ENCODE measurements at regions not wholly inside any gene's neighbourhood (a gene's known extent, or its start where the extent isn't known, plus 50 kb on each side); places are given as distances from the start of the nearest gene placed in this dataset.

GRCh38 chr6:170128346-170128745, 162.5 kb downstream of the DLL1 start:
- no peaks in the 10 kb centered on the region for H3K36me3 ChIP-seq (ENCODE audit: control insufficient read depth, insufficient read depth, low read length)
- DNase-seq: no peak
- no peaks in the 10 kb centered on the region for H3K27me3 ChIP-seq (replicated peaks; ENCODE audit: control insufficient read depth, insufficient read depth, low read length, poor library complexity, severe bottlenecking)
- H3K9me3 ChIP-seq (ENCODE audit: control insufficient read depth, low read length): no peaks in the 10 kb centered on the region
- H3K27ac ChIP-seq (ENCODE audit: insufficient read depth, low read length, poor library complexity, severe bottlenecking): no peak overlapping the region
- H3K4me3 ChIP-seq (ENCODE audit: insufficient read depth, low read depth, low read length, poor library complexity, severe bottlenecking): no peak overlapping the region
- H3K4me1 ChIP-seq (ENCODE audit: control insufficient read depth, insufficient read depth, low read length, poor library complexity, severe bottlenecking): no peaks in the 10 kb centered on the region

- no peak for DNase-seq
- no peaks in the 10 kb centered on the region for H3K36me3 ChIP-seq (ENCODE audit: control insufficient read depth, insufficient read depth, low read length)
- no peaks in the 10 kb centered on the region for H3K27me3 ChIP-seq (replicated peaks; ENCODE audit: control insufficient read depth, insufficient read depth, low read length, poor library complexity, severe bottlenecking)
- H3K4me1 ChIP-seq (ENCODE audit: control insufficient read depth, insufficient read depth, low read length, poor library complexity, severe bottlenecking): no peaks in the 10 kb centered on the region
- H3K4me3 ChIP-seq (ENCODE audit: insufficient read depth, low read depth, low read length, poor library complexity, severe bottlenecking): no peak overlapping the region
- H3K27ac ChIP-seq (ENCODE audit: insufficient read depth, low read length, poor library complexity, severe bottlenecking): no peak overlapping the region
- no peaks in the 10 kb centered on the region for H3K9me3 ChIP-seq (ENCODE audit: control insufficient read depth, low read length)
These were observed 163.7 kb downstream of the DLL1 start for GRCh38 chr6:170127151-170127550.

GRCh38 chr6:170125456-170126300, 165.2 kb downstream of the DLL1 start:
- no peak for DNase-seq
- H3K4me3 ChIP-seq (ENCODE audit: insufficient read depth, low read depth, low read length, poor library complexity, severe bottlenecking): no peak overlapping the region
- no peaks in the 10 kb centered on the region for H3K27me3 ChIP-seq (replicated peaks; ENCODE audit: control insufficient read depth, insufficient read depth, low read length, poor library complexity, severe bottlenecking)
- H3K9me3 ChIP-seq (ENCODE audit: control insufficient read depth, low read length): no peaks in the 10 kb centered on the region
- H3K27ac ChIP-seq (ENCODE audit: insufficient read depth, low read length, poor library complexity, severe bottlenecking): no peak overlapping the region
- no peaks in the 10 kb centered on the region for H3K4me1 ChIP-seq (ENCODE audit: control insufficient read depth, insufficient read depth, low read length, poor library complexity, severe bottlenecking)
- no peaks in the 10 kb centered on the region for H3K36me3 ChIP-seq (ENCODE audit: control insufficient read depth, insufficient read depth, low read length)

- Histone ChIP-seq H3K27me3 (replicated peaks; ENCODE audit: control insufficient read depth, insufficient read depth, low read length, poor library complexity, severe bottlenecking) (no peaks in the 10 kb centered on the region), H3K4me3 (ENCODE audit: insufficient read depth, low read depth, low read length, poor library complexity, severe bottlenecking) (no peak overlapping the region), H3K36me3 (ENCODE audit: control insufficient read depth, insufficient read depth, low read length) (no peaks in the 10 kb centered on the region), H3K9me3 (ENCODE audit: control insufficient read depth, low read length) (peaks cover 1% of the 10 kb centered on the region), H3K27ac (ENCODE audit: insufficient read depth, low read length, poor library complexity, severe bottlenecking) (no peak overlapping the region), H3K4me1 (ENCODE audit: control insufficient read depth, insufficient read depth, low read length, poor library complexity, severe bottlenecking) (no peaks in the 10 kb centered on the region)
- no peak for DNase-seq
These were observed 166.0 kb downstream of the DLL1 start for GRCh38 chr6:170124836-170125235.

- Histone ChIP-seq H3K4me1 (ENCODE audit: control insufficient read depth, insufficient read depth, low read length, poor library complexity, severe bottlenecking) (no peaks in the 10 kb centered on the region), H3K27ac (ENCODE audit: insufficient read depth, low read length, poor library complexity, severe bottlenecking) (no peak overlapping the region)
- DNase-seq: no peak
These were observed 166.7 kb downstream of the DLL1 start for GRCh38 chr6:170124150-170124549.

GRCh38 chr6:170122651-170123050, 168.2 kb downstream of the DLL1 start:
- Histone ChIP-seq H3K4me1 (ENCODE audit: control insufficient read depth, insufficient read depth, low read length, poor library complexity, severe bottlenecking) (no peaks in the 10 kb centered on the region), H3K36me3 (ENCODE audit: control insufficient read depth, insufficient read depth, low read length) (no peaks in the 10 kb centered on the region), H3K9me3 (ENCODE audit: control insufficient read depth, low read length) (peaks cover 8% of the 10 kb centered on the region), H3K4me3 (ENCODE audit: insufficient read depth, low read depth, low read length, poor library complexity, severe bottlenecking) (no peak overlapping the region), H3K27ac (ENCODE audit: insufficient read depth, low read length, poor library complexity, severe bottlenecking) (no peak overlapping the region), H3K27me3 (replicated peaks; ENCODE audit: control insufficient read depth, insufficient read depth, low read length, poor library complexity, severe bottlenecking) (no peaks in the 10 kb centered on the region)
- DNase-seq: no peak

More at GRCh38 chr6:170124150-170124549, 166.7 kb downstream of the DLL1 start:
- H3K27me3 ChIP-seq (replicated peaks; ENCODE audit: control insufficient read depth, insufficient read depth, low read length, poor library complexity, severe bottlenecking): no peaks in the 10 kb centered on the region
- H3K4me3 ChIP-seq (ENCODE audit: insufficient read depth, low read depth, low read length, poor library complexity, severe bottlenecking): no peak overlapping the region
- H3K9me3 ChIP-seq (ENCODE audit: control insufficient read depth, low read length): peaks cover 8% of the 10 kb centered on the region
- no peaks in the 10 kb centered on the region for H3K36me3 ChIP-seq (ENCODE audit: control insufficient read depth, insufficient read depth, low read length)

GRCh38 chr6:170117111-170117972, 173.5 kb downstream of the DLL1 start:
- H3K36me3 ChIP-seq (ENCODE audit: control insufficient read depth, insufficient read depth, low read length): no peaks in the 10 kb centered on the region
- H3K4me1 ChIP-seq (ENCODE audit: control insufficient read depth, insufficient read depth, low read length, poor library complexity, severe bottlenecking): no peaks in the 10 kb centered on the region
- no peak overlapping the region for H3K4me3 ChIP-seq (ENCODE audit: insufficient read depth, low read depth, low read length, poor library complexity, severe bottlenecking)
- no peak overlapping the region for H3K27ac ChIP-seq (ENCODE audit: insufficient read depth, low read length, poor library complexity, severe bottlenecking)
- no peaks in the 10 kb centered on the region for H3K27me3 ChIP-seq (replicated peaks; ENCODE audit: control insufficient read depth, insufficient read depth, low read length, poor library complexity, severe bottlenecking)
- peaks cover 8% of the 10 kb centered on the region for H3K9me3 ChIP-seq (ENCODE audit: control insufficient read depth, low read length)
- no peak for DNase-seq

- no peak overlapping the region for H3K27ac ChIP-seq (ENCODE audit: insufficient read depth, low read length, poor library complexity, severe bottlenecking)
- peaks cover 8% of the 10 kb centered on the region for H3K9me3 ChIP-seq (ENCODE audit: control insufficient read depth, low read length)
- H3K4me1 ChIP-seq (ENCODE audit: control insufficient read depth, insufficient read depth, low read length, poor library complexity, severe bottlenecking): no peaks in the 10 kb centered on the region
- H3K27me3 ChIP-seq (replicated peaks; ENCODE audit: control insufficient read depth, insufficient read depth, low read length, poor library complexity, severe bottlenecking): no peaks in the 10 kb centered on the region
- H3K4me3 ChIP-seq (ENCODE audit: insufficient read depth, low read depth, low read length, poor library complexity, severe bottlenecking): no peak overlapping the region
- H3K36me3 ChIP-seq (ENCODE audit: control insufficient read depth, insufficient read depth, low read length): no peaks in the 10 kb centered on the region
- no peak for DNase-seq
These were observed 174.2 kb downstream of the DLL1 start for GRCh38 chr6:170116636-170117035.

- Histone ChIP-seq H3K27me3 (replicated peaks; ENCODE audit: control insufficient read depth, insufficient read depth, low read length, poor library complexity, severe bottlenecking) (no peaks in the 10 kb centered on the region), H3K4me3 (ENCODE audit: insufficient read depth, low read depth, low read length, poor library complexity, severe bottlenecking) (no peak overlapping the region), H3K9me3 (ENCODE audit: control insufficient read depth, low read length) (peaks cover 8% of the 10 kb centered on the region), H3K4me1 (ENCODE audit: control insufficient read depth, insufficient read depth, low read length, poor library complexity, severe bottlenecking) (no peaks in the 10 kb centered on the region), H3K27ac (ENCODE audit: insufficient read depth, low read length, poor library complexity, severe bottlenecking) (no peak overlapping the region), H3K36me3 (ENCODE audit: control insufficient read depth, insufficient read depth, low read length) (no peaks in the 10 kb centered on the region)
- no peak for DNase-seq
These were observed 175.7 kb downstream of the DLL1 start for GRCh38 chr6:170114956-170115855.

Data from effector memory CD4-positive, alpha-beta T cell (primary cell).